ENCODE measurements at regions not wholly inside any gene's neighbourhood (a gene's known extent, or its start where the extent isn't known, plus 50 kb on each side); places are given as distances from the start of the nearest gene placed in this dataset.
A peak's percentile ranks its signal among the peaks of the same experiment; 100 is the strongest.

DNA sequence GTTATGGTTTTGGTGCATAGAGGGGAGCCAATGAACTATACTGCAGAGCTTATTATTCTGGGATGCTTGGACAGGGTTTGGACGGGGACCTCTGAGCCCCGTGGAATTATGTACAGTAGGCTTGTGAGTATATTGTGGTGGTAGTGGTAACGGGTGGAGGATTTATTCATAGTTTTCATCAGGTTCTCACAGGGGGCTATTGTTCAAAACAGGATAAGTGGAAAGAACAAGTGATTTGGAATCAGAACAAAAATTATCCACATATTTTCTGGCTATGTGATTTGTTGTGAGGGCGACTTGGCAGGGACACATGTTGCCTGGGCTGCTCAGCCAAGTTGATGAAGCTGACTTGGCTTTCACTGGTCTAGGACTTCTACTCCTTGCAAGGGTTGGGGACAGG, 64.6 kb upstream of the ELOVL5 start:
- DNase-seq, result no peak

DNA sequence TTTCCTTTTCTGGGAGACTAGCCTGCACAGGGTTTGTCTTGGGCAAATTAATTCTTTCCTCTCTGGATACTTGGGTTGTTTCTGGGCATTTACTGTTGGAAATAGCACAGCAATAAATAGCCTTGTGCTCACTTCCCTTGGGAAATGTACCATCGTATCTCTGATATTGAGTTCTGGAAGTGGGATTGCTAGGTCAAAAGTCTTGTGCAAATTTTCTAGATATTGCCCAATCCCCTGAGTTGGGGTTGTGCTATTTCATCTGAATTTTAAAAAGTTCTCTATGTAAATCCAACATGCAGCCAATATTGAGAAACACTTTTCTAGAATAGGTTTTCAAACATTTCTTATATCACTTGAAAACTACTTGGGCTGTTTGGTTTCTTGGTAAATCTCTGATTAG, 64.0 kb upstream of the ELOVL5 start:
- no peak for DNase-seq

DNA sequence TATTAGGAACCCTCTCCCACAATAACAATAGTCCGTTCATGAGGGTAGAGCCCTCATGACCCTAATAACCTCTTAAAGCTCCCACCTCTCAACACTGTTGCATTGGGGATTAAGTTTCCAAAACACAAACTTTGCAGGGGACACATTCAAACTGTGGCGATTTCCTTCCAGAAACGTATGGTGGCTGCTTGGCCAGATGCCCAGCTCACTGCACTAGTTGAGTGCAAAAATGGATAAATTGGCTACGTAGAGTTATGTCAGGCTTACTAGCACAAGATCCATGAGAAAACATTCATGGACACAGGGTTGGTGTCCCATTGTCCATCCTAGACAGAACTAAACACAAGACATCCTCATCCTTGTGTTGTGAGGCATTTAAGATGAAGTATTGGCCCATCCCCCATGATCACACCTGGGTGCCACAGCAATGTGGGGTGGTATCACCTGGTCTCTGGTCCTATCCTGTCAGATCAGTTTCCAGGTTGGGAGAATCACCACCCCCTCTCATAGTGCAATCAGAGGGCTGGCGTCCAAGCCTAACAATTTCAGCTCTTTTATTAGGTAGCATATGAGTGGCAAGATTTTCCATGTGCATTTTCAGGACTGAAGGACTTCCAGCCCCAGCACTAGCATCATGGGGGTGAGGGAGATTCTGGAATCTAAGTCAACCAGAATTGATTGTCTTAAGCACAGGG, 63.4 kb upstream of the ELOVL5 start:
- DNase-seq, result no peak

DNA sequence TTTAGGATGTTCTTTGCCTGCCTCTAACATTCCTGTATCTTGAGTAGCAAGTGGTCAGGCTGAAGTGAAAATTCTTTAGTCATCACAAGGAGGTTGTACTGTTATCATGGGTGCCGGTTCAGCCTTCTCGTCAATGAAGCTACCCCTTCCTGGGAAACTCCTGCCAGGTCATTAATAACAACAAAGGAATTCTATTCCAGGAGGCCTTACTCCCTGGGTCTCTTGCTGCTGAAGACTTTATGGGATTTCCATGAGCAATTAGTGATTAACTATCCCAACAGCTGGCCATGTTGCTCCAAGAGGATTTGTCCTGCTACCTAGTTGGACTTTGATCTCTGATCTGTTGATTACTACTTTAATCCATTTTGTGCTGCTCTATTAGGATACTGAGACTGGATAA, 62.7 kb upstream of the ELOVL5 start:
- peak; percentile 38 for DNase-seq

DNA sequence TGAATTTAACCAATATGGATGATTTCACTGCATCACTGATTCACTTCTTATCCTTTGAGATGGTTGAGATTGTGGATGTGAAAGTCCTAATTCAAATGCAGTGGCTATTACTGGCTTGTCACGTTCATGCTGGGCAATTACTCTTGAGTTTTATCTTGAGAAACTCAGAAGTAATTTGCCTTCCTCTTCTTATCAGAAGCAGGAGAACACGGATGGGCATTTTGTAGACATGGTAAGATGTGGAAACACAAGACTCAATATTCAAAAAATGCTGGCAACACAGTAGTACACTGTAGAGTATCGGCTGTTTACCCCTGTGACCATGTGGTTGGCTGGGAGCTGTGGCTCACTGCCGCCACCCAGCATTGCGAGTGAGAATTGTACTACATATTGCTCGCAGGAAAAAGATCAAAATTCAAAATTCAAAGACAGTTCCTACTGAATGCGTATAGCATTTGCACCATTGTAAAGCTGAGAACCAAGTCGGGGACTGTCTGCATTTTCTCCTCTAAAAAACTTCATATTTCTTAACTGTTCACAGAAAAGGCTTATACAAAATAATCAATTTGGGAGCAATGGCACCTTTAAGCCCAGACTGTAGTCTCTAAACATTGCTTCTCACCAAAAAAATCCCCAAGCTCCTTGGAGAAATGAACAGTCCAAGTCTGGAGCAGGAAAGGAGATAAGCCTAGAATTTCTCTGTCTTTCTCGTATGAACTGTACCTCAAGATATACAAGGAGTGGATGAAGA, 61.9 kb upstream of the ELOVL5 start:
- DNase-seq, result peak; percentile 33

DNA sequence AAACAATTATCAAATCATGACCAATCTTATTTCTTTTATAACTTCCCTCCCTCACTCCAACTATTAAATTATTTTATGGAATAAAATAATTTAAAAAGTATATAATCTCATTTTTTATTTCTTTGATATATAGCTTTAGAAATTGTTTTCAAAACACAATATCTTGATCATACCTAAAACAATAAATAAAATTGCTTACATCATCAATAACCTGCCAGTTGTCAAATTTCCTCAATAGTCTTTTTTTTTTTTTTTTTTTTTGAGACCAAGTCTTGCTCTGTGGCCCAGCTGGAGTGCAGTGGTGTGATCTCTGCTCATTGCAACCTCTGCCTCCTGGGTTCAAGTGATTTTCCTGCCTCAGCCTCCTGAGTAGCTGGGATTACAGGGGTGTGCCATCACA, 60.1 kb upstream of the ELOVL5 start:
- DNase-seq, result no peak

DNA sequence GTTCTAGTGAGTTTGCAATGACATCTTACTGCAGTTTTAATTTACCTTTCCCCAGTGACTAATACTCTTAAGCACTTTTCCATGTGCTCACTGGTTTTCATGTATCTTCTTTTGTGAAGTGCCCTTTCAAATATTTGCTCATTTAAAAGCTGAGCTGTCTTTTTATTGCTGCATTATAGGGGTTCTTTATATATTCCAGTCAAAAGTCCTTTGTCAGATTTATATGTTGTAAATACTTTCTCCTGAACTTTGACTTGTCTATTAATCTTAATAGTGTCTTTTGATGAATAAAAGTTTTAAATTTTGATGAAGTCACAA, 50.2 kb upstream of the ELOVL5 start:
- no peak for DNase-seq

DNA sequence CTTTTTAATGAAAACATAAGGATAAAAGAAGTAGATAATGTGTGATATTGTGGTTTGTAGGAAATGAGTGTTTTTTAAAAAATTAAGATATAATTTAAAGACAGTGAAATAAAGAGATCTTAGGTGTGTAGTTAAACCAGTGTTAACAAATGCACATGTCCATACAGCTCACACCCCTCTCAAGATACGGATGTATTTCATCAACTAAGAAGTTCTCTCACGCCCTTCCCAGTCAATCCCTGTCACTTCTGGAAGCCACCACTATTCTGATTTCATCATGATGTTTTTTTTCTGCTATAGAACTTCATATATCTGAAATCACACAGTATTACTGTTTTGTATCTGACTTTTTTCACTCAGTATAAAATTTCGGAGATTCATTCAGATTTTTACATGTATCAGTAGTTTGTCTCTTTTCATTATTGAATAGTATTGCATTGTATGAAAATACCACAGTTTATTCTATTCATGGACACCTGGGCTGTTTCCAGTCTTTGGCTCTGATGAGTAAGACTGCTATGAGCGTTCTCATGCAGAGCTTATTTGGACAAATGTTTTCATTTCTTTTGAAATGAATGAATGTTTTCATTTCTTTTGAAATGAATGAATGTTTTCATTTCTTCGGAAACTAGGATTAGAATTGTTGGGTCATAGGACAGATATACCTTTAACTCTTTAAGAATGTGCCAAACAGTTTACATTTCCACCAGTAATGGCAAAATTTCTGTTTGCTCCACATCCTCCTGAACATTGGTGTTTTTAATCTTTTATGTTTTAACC, 49.7 kb upstream of the ELOVL5 start:
- DNase-seq, result no peak

Measured in fibroblast of upper back skin (primary cell).